ENCODE measurements at regions not wholly inside any gene's neighbourhood (a gene's known extent, or its start where the extent isn't known, plus 50 kb on each side); places are given as distances from the start of the nearest gene placed in this dataset.

- TF ChIP-seq CTCF (IDR thresholded peaks at IDR 0.05; ENCODE audit: low read depth, low read length, poor library complexity, severe bottlenecking) (no peak), EZH2phosphoT487 (IDR thresholded peaks at IDR 0.05; ENCODE audit: borderline replicate concordance, low read length) (no peak)
Observed at GRCh38 chr4:127174616-127175015, 458.1 kb upstream of the INTU start.
